ENCODE measurements at regions not wholly inside any gene's neighbourhood (a gene's known extent, or its start where the extent isn't known, plus 50 kb on each side); places are given as distances from the start of the nearest gene placed in this dataset.

DNA sequence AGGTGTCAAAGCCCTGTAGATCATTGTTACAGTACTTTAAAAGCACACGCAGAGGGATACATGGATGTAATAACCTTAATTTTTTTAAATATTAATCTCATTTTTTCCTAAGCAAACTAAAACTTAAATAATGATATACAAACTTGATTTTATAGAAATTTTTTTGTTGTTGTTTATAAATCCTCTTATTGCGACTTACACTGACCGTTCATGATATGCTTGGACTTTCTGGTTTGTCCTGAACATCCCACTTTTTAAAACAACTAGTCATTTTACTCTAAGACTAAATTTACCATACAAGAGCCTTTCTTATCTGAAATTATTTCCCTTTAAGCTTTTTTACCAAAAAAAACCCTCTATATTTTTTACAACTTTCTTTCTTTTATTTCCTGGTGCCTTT, 2106.0 kb downstream of the PCDH7 start:
- H3K9me3 ChIP-seq: peaks cover 2% of the 10 kb centered on the region
- Mint-ChIP-seq H3K4me1 (no peaks in the 10 kb centered on the region), H3K27me3 (no peaks in the 10 kb centered on the region), H3K9me3 (peaks cover 8 to 32% (median 20%) of the 10 kb centered on the region in 3 donors), H3K4me3 (no peak overlapping the region), H3K36me3 (no peaks in the 10 kb centered on the region), H3K27ac (no peak overlapping the region)
- H3K4me3 ChIP-seq (ENCODE audit: control insufficient read depth in 1 of 2, extremely low read depth in 1 of 2, low read length in 1 of 2): no peak overlapping the region
- DNase-seq (no peak), ATAC-seq (replicated peaks in 1 of 4) (no peak)
- no peaks in the 10 kb centered on the region for H3K36me3 ChIP-seq (ENCODE audit: control insufficient read depth in 2 of 2, extremely low read depth in 1 of 2, insufficient read depth in 1 of 2, low read length in 1 of 2)
- no peaks in the 10 kb centered on the region for H3K27me3 ChIP-seq (replicated peaks in 1 of 2; ENCODE audit: control insufficient read depth in 2 of 2, extremely low read depth in 1 of 2, insufficient read depth in 2 of 2, low read length in 1 of 2)
- ChIA-PET POLR2A (no interaction called here), CTCF (no interaction called here)
- H3K27ac ChIP-seq (ENCODE audit: low read length): no peak overlapping the region
- no peaks in the 10 kb centered on the region for H3K4me1 ChIP-seq (ENCODE audit: control insufficient read depth in 1 of 2, extremely low read depth in 1 of 2, insufficient read depth in 2 of 2, low read length in 2 of 2)
- WGBS (ENCODE audit: insufficient coverage): no CpG with 5 or more reads among the region's 3 CpGs

DNA sequence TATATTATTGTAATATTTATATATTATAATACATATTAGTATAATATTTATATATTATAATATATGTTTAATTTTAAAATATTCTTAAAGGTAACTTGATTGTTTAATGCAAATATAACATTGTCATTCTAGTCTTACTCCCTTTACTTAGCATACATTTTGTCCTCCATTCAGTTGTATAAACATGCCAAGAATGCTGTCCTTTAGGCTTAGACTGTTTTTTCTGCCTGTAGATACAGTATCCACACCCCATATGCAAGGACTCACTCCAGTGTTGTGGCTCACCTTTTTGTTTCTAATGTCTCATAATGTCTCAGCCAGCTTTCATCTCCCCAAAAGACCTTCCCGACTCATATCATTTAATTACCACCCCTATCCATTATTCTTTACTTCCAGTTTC, 2110.0 kb downstream of the PCDH7 start:
- H3K4me1 Mint-ChIP-seq: no peaks in the 10 kb centered on the region
- Histone ChIP-seq H3K27me3 (replicated peaks in 1 of 2; ENCODE audit: control insufficient read depth in 2 of 2, extremely low read depth in 1 of 2, insufficient read depth in 2 of 2, low read length in 1 of 2) (no peaks in the 10 kb centered on the region), H3K36me3 (ENCODE audit: control insufficient read depth in 2 of 2, extremely low read depth in 1 of 2, insufficient read depth in 1 of 2, low read length in 1 of 2) (no peaks in the 10 kb centered on the region), H3K27ac (ENCODE audit: low read length) (no peak overlapping the region), H3K4me3 (ENCODE audit: control insufficient read depth in 1 of 2, extremely low read depth in 1 of 2, low read length in 1 of 2) (no peak overlapping the region), H3K9me3 (no peaks in the 10 kb centered on the region), H3K4me1 (ENCODE audit: control insufficient read depth in 1 of 2, extremely low read depth in 1 of 2, insufficient read depth in 2 of 2, low read length in 2 of 2) (no peaks in the 10 kb centered on the region)
- no peak overlapping the region for H3K4me3 Mint-ChIP-seq
- no peaks in the 10 kb centered on the region for H3K36me3 Mint-ChIP-seq
- no peak overlapping the region for H3K27ac Mint-ChIP-seq
- peaks cover 8 to 20% (median 14%) of the 10 kb centered on the region in 3 donors for H3K9me3 Mint-ChIP-seq
- CTCF ChIA-PET: no interaction called here
- WGBS (ENCODE audit: insufficient coverage): no CpG with 5 or more reads among the region's 1 CpG
- no peaks in the 10 kb centered on the region for H3K27me3 Mint-ChIP-seq
- DNase-seq (no peak), ATAC-seq (replicated peaks in 1 of 4) (no peak)
- POLR2A ChIA-PET: no interaction called here

DNA sequence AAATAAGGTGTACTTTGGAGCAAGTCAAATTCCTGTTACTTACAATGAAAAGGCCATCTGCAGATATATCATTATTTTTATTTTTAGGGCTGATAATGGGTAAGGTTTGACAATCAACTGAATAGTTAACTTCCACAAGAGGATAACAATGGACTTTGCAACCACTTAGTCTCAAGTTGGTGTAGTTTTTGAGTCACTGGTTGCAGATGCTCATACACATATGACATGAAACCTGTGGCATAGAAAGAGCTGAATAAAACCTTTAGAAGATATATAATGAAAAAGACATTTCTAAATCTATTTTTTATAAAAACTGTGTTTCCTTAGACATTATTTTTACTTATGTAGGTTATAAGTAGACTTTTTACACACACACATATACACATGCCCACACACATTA, 2110.9 kb downstream of the PCDH7 start:
- Mint-ChIP-seq H3K4me1 (no peaks in the 10 kb centered on the region), H3K4me3 (no peak overlapping the region), H3K36me3 (no peaks in the 10 kb centered on the region), H3K27me3 (no peaks in the 10 kb centered on the region), H3K27ac (no peak overlapping the region), H3K9me3 (peaks cover 8 to 20% (median 14%) of the 10 kb centered on the region in 3 donors)
- no peaks in the 10 kb centered on the region for H3K27me3 ChIP-seq (replicated peaks in 1 of 2; ENCODE audit: control insufficient read depth in 2 of 2, extremely low read depth in 1 of 2, insufficient read depth in 2 of 2, low read length in 1 of 2)
- H3K4me3 ChIP-seq (ENCODE audit: control insufficient read depth in 1 of 2, extremely low read depth in 1 of 2, low read length in 1 of 2): no peak overlapping the region
- H3K4me1 ChIP-seq (ENCODE audit: control insufficient read depth in 1 of 2, extremely low read depth in 1 of 2, insufficient read depth in 2 of 2, low read length in 2 of 2): no peaks in the 10 kb centered on the region
- ChIA-PET POLR2A (interaction anchor here in 1 of 2 donors (0.7 kb wide), 1 partner anchor 14 kb away, joined by 8 read pairs; no protein-coding TSS in a partner anchor), CTCF (no interaction called here)
- DNase-seq (no peak), ATAC-seq (replicated peaks in 1 of 4) (no peak)
- no peaks in the 10 kb centered on the region for H3K9me3 ChIP-seq
- H3K27ac ChIP-seq (ENCODE audit: low read length): no peak overlapping the region
- H3K36me3 ChIP-seq (ENCODE audit: control insufficient read depth in 2 of 2, extremely low read depth in 1 of 2, insufficient read depth in 1 of 2, low read length in 1 of 2): no peaks in the 10 kb centered on the region

DNA sequence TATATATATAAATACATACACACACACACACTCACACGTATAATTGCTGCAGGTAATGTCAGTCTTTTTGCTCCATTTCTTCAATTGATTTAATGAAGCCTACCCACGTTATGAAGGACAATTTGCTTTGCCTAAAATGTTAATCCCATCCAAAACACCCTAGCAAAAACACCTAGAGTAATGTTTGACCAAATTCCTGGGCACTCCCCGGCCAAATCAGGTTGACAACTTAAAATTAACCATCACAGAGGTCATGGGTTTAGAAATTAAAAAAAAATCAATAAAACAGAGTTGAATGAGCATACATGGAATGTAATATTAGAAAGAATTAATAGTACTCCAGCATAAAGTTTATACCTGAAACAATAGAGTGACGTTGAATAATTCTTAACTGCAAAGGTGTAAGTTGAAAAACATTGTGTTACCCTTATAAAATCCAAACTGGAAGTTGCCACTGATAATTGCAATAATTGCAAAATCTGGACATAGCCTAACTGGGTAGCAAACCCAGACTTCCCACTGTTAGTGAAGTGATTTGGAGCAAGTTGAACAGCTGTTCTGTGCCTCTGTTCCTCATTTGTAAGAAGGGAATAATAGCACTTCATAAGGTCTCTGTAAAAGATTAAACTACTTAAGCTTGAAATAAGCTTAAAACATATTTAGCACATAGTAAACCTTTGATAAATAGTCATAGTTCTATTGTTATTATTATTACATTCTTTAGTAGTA, 2120.5 kb downstream of the PCDH7 start:
- no peak for DNase-seq
- Histone ChIP-seq H3K27me3 (replicated peaks in 1 of 2; ENCODE audit: control insufficient read depth in 2 of 2, extremely low read depth in 1 of 2, insufficient read depth in 2 of 2, low read length in 1 of 2) (no peaks in the 10 kb centered on the region), H3K4me1 (ENCODE audit: control insufficient read depth in 1 of 2, extremely low read depth in 1 of 2, insufficient read depth in 2 of 2, low read length in 2 of 2) (no peaks in the 10 kb centered on the region), H3K27ac (ENCODE audit: low read length) (no peak overlapping the region), H3K36me3 (ENCODE audit: control insufficient read depth in 2 of 2, extremely low read depth in 1 of 2, insufficient read depth in 1 of 2, low read length in 1 of 2) (no peaks in the 10 kb centered on the region), H3K9me3 (no peaks in the 10 kb centered on the region), H3K4me3 (ENCODE audit: control insufficient read depth in 1 of 2, extremely low read depth in 1 of 2, low read length in 1 of 2) (no peak overlapping the region)
- ATAC-seq (replicated peaks in 1 of 4): no peak
- Mint-ChIP-seq H3K27me3 (no peaks in the 10 kb centered on the region), H3K4me3 (no peak overlapping the region), H3K9me3 (peaks cover 0 to 7% (median 5%) of the 10 kb centered on the region in 3 donors), H3K36me3 (no peaks in the 10 kb centered on the region), H3K27ac (no peak overlapping the region), H3K4me1 (no peaks in the 10 kb centered on the region)
- ChIA-PET CTCF (no interaction called here), POLR2A (no interaction called here)
- no CpG with 5 or more reads among the region's 4 CpGs for WGBS (ENCODE audit: insufficient coverage)

DNA sequence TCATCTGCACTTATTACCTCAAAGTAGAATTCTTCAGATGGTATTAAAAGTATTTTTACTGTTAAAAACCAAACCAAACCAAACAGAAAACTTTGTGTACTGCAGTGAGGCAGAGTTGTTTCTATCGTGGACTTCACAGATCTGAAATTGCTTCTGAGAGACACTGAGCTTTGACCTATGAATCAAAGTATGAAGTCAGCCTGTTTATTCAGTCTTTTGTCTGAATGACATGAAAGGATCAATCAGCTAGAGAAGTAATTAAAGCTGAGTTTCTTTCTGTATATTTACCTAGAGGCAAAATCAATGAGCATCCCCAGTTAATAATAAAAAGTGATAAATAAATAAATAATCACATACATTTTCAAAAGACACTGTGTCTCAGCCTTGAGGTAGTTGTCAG, 2121.0 kb downstream of the PCDH7 start:
- no peaks in the 10 kb centered on the region for H3K9me3 ChIP-seq
- Mint-ChIP-seq H3K9me3 (peaks cover under 1 to 7% (median 7%) of the 10 kb centered on the region in 3 donors), H3K4me1 (no peaks in the 10 kb centered on the region), H3K36me3 (no peaks in the 10 kb centered on the region), H3K27me3 (no peaks in the 10 kb centered on the region), H3K4me3 (no peak overlapping the region), H3K27ac (no peak overlapping the region)
- H3K36me3 ChIP-seq (ENCODE audit: control insufficient read depth in 2 of 2, extremely low read depth in 1 of 2, insufficient read depth in 1 of 2, low read length in 1 of 2): no peaks in the 10 kb centered on the region
- no peaks in the 10 kb centered on the region for H3K27me3 ChIP-seq (replicated peaks in 1 of 2; ENCODE audit: control insufficient read depth in 2 of 2, extremely low read depth in 1 of 2, insufficient read depth in 2 of 2, low read length in 1 of 2)
- 67% methylated on average over 1 of the region's 1 CpG for WGBS (ENCODE audit: insufficient coverage)
- DNase-seq (no peak), ATAC-seq (replicated peaks in 1 of 4) (no peak)
- no peak overlapping the region for H3K27ac ChIP-seq (ENCODE audit: low read length)
- ChIA-PET POLR2A (interaction anchor here in 1 of 2 donors (0.7 kb wide), 1 partner anchor 17 kb away, joined by 5 read pairs; no protein-coding TSS in a partner anchor), CTCF (no interaction called here)
- H3K4me3 ChIP-seq (ENCODE audit: control insufficient read depth in 1 of 2, extremely low read depth in 1 of 2, low read length in 1 of 2): no peak overlapping the region
- H3K4me1 ChIP-seq (ENCODE audit: control insufficient read depth in 1 of 2, extremely low read depth in 1 of 2, insufficient read depth in 2 of 2, low read length in 2 of 2): no peaks in the 10 kb centered on the region

DNA sequence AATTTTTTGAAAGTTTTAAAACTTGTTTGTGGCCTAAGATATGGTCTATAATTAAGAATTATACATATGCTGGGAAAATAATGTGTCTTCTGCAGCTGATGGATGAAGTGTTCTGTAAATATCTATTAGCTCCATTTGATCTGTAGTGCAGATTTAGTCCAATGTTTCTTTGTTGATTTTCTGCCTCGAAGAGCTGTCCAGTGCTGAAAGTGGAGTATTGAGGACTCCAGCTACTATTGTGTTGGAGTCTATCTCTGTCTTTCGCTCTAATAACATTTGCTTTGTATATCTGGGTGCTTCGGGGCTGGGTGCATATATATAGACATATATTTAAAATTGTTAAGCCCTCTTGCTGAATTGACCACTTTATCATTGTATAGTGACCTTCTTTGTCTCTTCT, 2127.3 kb downstream of the PCDH7 start:
- H3K27ac Mint-ChIP-seq: no peak overlapping the region
- H3K9me3 Mint-ChIP-seq: peaks cover 11 to 17% (median 14%) of the 10 kb centered on the region in 3 donors

DNA sequence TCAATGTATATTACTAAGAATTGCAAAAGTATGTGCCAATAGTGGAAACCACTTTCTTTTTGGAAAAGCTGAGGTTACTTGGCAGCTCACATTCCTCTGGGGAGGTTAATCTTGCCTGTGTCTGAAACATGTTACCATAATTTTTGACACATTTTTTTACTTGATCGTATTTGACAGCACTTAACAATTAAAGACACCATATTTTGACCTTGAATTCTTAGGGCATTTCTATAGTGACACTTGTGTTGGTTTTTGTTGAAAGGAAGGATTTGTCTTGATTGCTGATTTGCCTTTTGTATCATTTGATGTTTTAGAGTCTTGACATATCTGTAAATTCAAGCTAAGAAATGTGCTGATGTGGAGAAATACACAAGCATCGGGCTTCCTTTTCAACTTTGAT, 2135.5 kb downstream of the PCDH7 start:
- no CpG with 5 or more reads among the region's 2 CpGs for WGBS (ENCODE audit: insufficient coverage)
- Mint-ChIP-seq H3K4me3 (no peak overlapping the region), H3K27me3 (no peaks in the 10 kb centered on the region), H3K4me1 (no peaks in the 10 kb centered on the region), H3K27ac (no peak overlapping the region), H3K9me3 (peaks cover 4 to 12% (median 4%) of the 10 kb centered on the region in 3 donors), H3K36me3 (no peaks in the 10 kb centered on the region)
- Histone ChIP-seq H3K4me3 (ENCODE audit: control insufficient read depth in 1 of 2, extremely low read depth in 1 of 2, low read length in 1 of 2) (no peak overlapping the region), H3K9me3 (peaks cover 2% of the 10 kb centered on the region), H3K27ac (ENCODE audit: low read length) (no peak overlapping the region), H3K36me3 (ENCODE audit: control insufficient read depth in 2 of 2, extremely low read depth in 1 of 2, insufficient read depth in 1 of 2, low read length in 1 of 2) (no peaks in the 10 kb centered on the region), H3K4me1 (ENCODE audit: control insufficient read depth in 1 of 2, extremely low read depth in 1 of 2, insufficient read depth in 2 of 2, low read length in 2 of 2) (no peaks in the 10 kb centered on the region), H3K27me3 (replicated peaks in 1 of 2; ENCODE audit: control insufficient read depth in 2 of 2, extremely low read depth in 1 of 2, insufficient read depth in 2 of 2, low read length in 1 of 2) (no peaks in the 10 kb centered on the region)
- DNase-seq: no peak
- ChIA-PET POLR2A (no interaction called here), CTCF (no interaction called here)
- ATAC-seq (replicated peaks in 1 of 4): no peak

More for the DNA sequence above, 2127.3 kb downstream of the PCDH7 start:
- ChIA-PET POLR2A (no interaction called here), CTCF (no interaction called here)
- H3K27ac ChIP-seq (ENCODE audit: low read length): no peak overlapping the region
- no peak for DNase-seq
- no peak for ATAC-seq (replicated peaks in 1 of 4)
- no peaks in the 10 kb centered on the region for H3K4me1 ChIP-seq (ENCODE audit: control insufficient read depth in 1 of 2, extremely low read depth in 1 of 2, insufficient read depth in 2 of 2, low read length in 2 of 2)
- H3K4me1 Mint-ChIP-seq: no peaks in the 10 kb centered on the region
- no peak overlapping the region for H3K4me3 Mint-ChIP-seq
- H3K27me3 ChIP-seq (replicated peaks in 1 of 2; ENCODE audit: control insufficient read depth in 2 of 2, extremely low read depth in 1 of 2, insufficient read depth in 2 of 2, low read length in 1 of 2): no peaks in the 10 kb centered on the region
- no peaks in the 10 kb centered on the region for H3K36me3 ChIP-seq (ENCODE audit: control insufficient read depth in 2 of 2, extremely low read depth in 1 of 2, insufficient read depth in 1 of 2, low read length in 1 of 2)
- no peak overlapping the region for H3K4me3 ChIP-seq (ENCODE audit: control insufficient read depth in 1 of 2, extremely low read depth in 1 of 2, low read length in 1 of 2)
- no peaks in the 10 kb centered on the region for H3K27me3 Mint-ChIP-seq
- no peaks in the 10 kb centered on the region for H3K9me3 ChIP-seq
- no CpG with 5 or more reads among the region's 3 CpGs for WGBS (ENCODE audit: insufficient coverage)
- no peaks in the 10 kb centered on the region for H3K36me3 Mint-ChIP-seq
